ENCODE measurements at regions not wholly inside any gene's neighbourhood (a gene's known extent, or its start where the extent isn't known, plus 50 kb on each side); places are given as distances from the start of the nearest gene placed in this dataset.

- ChIA-PET CTCF (no interaction called here), POLR2A (no interaction called here)
- no peak overlapping the region for H2AFZ ChIP-seq (ENCODE audit: insufficient read depth, low read depth, low read length, poor library complexity, severe bottlenecking)
- H3K4me1 ChIP-seq (ENCODE audit: control insufficient read depth in 2 of 2, insufficient read depth in 2 of 2, low read length in 2 of 2), result no peaks in the 10 kb centered on the region
- ATAC-seq (ENCODE audit: low read depth), result no peak
- H3K27me3 ChIP-seq (replicated peaks in 1 of 4; ENCODE audit: control extremely low read depth in 1 of 4, control insufficient read depth in 3 of 4, insufficient read depth in 4 of 4, low read length in 3 of 4), result peaks cover 0 to 3% (median 0%) of the 10 kb centered on the region in 4 experiments
- no peak overlapping the region for H3K27ac Mint-ChIP-seq
- no peak overlapping the region for H3K4me3 ChIP-seq (ENCODE audit: control extremely low read depth in 1 of 5, extremely low read depth in 1 of 5, insufficient read depth in 1 of 5, low read depth in 2 of 5, low read length in 4 of 5)
- H3K4me3 Mint-ChIP-seq, result no peak overlapping the region
- 93% methylated on average over 3 of the region's 3 CpGs for WGBS (ENCODE audit: insufficient coverage)
- H3K9me3 Mint-ChIP-seq (ENCODE audit: insufficient read depth), result peaks cover 2% of the 10 kb centered on the region
- H3K9me3 ChIP-seq (ENCODE audit: control extremely low read depth in 1 of 3, control insufficient read depth in 2 of 3, insufficient read depth in 1 of 3, low read length in 2 of 3), result peaks cover 0 to 3% (median 0%) of the 10 kb centered on the region in 3 donors
- intact Hi-C loops (cut with micrococcal nuclease), result no loop called here
- no peaks in the 10 kb centered on the region for H3K27me3 Mint-ChIP-seq
- no peak overlapping the region for H3K4me2 ChIP-seq (replicated peaks; ENCODE audit: low read depth, low read length, poor library complexity, severe bottlenecking)
- no peak for DNase-seq
- no peak overlapping the region for H3K27ac ChIP-seq (ENCODE audit: low read length in 2 of 2)
- TF ChIP-seq EZH2 (IDR thresholded peaks at IDR 0.05; ENCODE audit: borderline replicate concordance, insufficient read depth, low read depth, low read length, poor library complexity, severe bottlenecking) (no peak), CTCF (IDR thresholded peaks at IDR 0.05) (no peak)
- no peaks in the 10 kb centered on the region for H3K79me2 ChIP-seq (ENCODE audit: control insufficient read depth, insufficient read depth, low read length)
- H3K36me3 ChIP-seq (replicated peaks in 1 of 2; ENCODE audit: control extremely low read depth in 1 of 2, control insufficient read depth in 1 of 2, extremely low read depth in 1 of 2, insufficient read depth in 2 of 2, low read length in 1 of 2), result no peaks in the 10 kb centered on the region
- no peaks in the 10 kb centered on the region for H4K20me1 ChIP-seq (ENCODE audit: control insufficient read depth, insufficient read depth, low read length, poor library complexity, severe bottlenecking)
- H3K9ac ChIP-seq (ENCODE audit: low read length), result no peak overlapping the region
- H3K4me1 Mint-ChIP-seq, result no peaks in the 10 kb centered on the region
Measured at GRCh38 chr13:22148187-22148586, 477.3 kb downstream of the FGF9 start.

- Mint-ChIP-seq H3K27me3 (peaks cover 2% of the 10 kb centered on the region), H3K27ac (no peak overlapping the region), H3K4me3 (no peak overlapping the region), H3K4me1 (no peaks in the 10 kb centered on the region), H3K9me3 (ENCODE audit: insufficient read depth) (no peaks in the 10 kb centered on the region)
- Histone ChIP-seq H3K4me1 (ENCODE audit: control insufficient read depth in 2 of 2, insufficient read depth in 2 of 2, low read length in 2 of 2) (no peaks in the 10 kb centered on the region), H3K4me2 (replicated peaks; ENCODE audit: low read depth, low read length, poor library complexity, severe bottlenecking) (no peak overlapping the region), H3K36me3 (replicated peaks in 1 of 2; ENCODE audit: control extremely low read depth in 1 of 2, control insufficient read depth in 1 of 2, extremely low read depth in 1 of 2, insufficient read depth in 2 of 2, low read length in 1 of 2) (no peaks in the 10 kb centered on the region), H4K20me1 (ENCODE audit: control insufficient read depth, insufficient read depth, low read length, poor library complexity, severe bottlenecking) (no peaks in the 10 kb centered on the region), H3K9me3 (ENCODE audit: control extremely low read depth in 1 of 3, control insufficient read depth in 2 of 3, insufficient read depth in 1 of 3, low read length in 2 of 3) (peaks cover 0 to 3% (median 0%) of the 10 kb centered on the region in 3 donors), H3K4me3 (ENCODE audit: control extremely low read depth in 1 of 5, extremely low read depth in 1 of 5, insufficient read depth in 1 of 5, low read depth in 2 of 5, low read length in 4 of 5) (no peak overlapping the region), H3K27me3 (replicated peaks in 1 of 4; ENCODE audit: control extremely low read depth in 1 of 4, control insufficient read depth in 3 of 4, insufficient read depth in 4 of 4, low read length in 3 of 4) (no peaks in the 10 kb centered on the region), H3K27ac (ENCODE audit: low read length in 2 of 2) (no peak overlapping the region), H3K79me2 (ENCODE audit: control insufficient read depth, insufficient read depth, low read length) (no peaks in the 10 kb centered on the region), H3K9ac (ENCODE audit: low read length) (no peak overlapping the region), H2AFZ (ENCODE audit: insufficient read depth, low read depth, low read length, poor library complexity, severe bottlenecking) (no peak overlapping the region)
- DNase-seq (no peak), ATAC-seq (ENCODE audit: low read depth) (no peak)
- no CpG with 5 or more reads among the region's 2 CpGs for WGBS (ENCODE audit: insufficient coverage)
- intact Hi-C loops (cut with micrococcal nuclease), result no loop called here
- ChIA-PET CTCF (no interaction called here), POLR2A (no interaction called here)
- TF ChIP-seq CTCF (IDR thresholded peaks at IDR 0.05), result no peak
- TF ChIP-seq EZH2 (IDR thresholded peaks at IDR 0.05; ENCODE audit: borderline replicate concordance, insufficient read depth, low read depth, low read length, poor library complexity, severe bottlenecking), result no peak
Measured at GRCh38 chr13:22152751-22153150, 481.9 kb downstream of the FGF9 start.

Data from B cell (primary cell).